HuH-7 (cell line): ENCODE measurements at regions not wholly inside any gene's neighbourhood (a gene's known extent, or its start where the extent isn't known, plus 50 kb on each side); places are given as distances from the start of the nearest gene placed in this dataset.
A peak's percentile ranks its signal among the peaks of the same experiment; 100 is the strongest.
"Not testable (repeated sequence)": the region's sequence is repeated elsewhere in the genome, so short reads cannot be mapped to it uniquely, and the experiment has no call there.

Experiments
- DNase-seq: peaks from one replicate; pipeline ENCODE4 v3.0.0; 2011; ENCODE audit warnings: low spot score

DNA sequence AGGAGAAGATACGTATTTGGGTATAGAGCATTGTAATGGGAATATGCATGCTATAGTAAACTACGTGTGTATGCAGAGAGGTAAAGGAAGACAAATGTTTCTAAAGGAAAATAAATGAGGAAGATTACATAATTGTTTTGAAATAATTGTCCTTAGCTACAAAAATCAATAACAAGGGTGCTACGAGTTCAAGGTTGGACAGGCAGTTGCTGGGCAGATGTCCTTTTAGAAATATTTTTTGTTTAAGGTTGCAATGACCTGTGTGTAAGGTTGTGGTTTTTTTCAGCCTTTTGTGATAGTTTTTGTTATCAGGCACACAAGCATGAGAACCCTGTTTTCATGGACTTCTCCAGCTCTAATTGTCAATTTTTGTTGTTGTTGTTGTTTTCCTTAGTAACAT, 1304.1 kb upstream of the CHAC2 start:
- DNase-seq = no peak

DNA sequence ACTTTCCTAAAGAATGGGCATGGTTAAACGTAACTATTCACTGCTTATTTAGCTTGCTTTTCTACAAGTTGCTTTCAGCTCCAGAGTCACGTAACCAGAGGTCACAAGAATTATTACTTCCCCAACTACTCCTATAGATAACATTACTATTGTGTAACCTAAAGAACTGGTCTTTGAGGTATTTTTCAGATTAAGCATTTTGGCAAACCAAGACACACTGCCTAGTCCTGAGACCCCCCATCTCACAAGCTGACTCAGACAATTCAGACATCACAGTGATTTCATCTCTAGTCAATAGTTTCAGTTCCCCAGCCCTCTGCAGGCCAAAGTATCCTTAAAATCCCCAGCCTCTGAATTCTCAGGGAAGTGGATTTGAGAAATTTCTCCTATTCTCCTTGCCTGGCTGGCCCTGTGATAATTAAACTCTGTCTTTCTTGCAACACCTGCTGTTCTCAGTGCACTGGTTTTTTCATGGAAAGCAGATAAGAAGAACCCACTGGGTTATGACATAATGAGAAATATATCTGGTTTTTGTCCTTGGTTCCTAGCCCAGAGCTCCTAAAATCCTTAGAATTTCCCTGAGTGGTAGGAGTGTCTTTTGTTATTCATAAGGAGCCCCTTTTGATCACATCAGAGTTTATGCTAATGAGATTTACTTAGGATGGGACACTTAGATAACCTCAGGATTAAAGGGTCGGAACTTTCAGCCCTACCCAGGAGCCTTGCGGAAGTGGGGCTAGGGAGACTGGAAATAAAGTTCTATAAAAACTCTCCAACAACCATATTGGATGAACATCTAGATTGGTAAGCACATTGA, 1310.8 kb upstream of the CHAC2 start:
- DNase-seq = peak; percentile 2

DNA sequence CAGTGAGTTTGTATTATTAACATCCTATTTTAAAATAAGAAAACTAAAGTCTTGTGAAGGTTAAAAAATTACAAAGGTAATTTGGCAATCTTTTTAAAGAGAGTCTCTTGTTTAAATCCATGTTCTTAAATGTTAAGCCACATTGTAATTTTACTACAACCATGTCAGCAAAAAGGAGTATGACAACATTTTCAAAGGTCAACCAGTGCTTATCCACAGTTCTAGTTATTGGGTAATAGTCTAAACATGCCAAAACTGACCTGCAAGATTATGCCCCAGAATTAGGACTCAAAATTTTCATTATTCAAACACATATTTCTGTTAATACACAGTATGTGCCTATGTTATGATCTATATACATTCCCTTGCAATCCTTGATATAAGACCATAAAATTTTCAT, 1312.6 kb upstream of the CHAC2 start:
- DNase-seq = peak; percentile 4

DNA sequence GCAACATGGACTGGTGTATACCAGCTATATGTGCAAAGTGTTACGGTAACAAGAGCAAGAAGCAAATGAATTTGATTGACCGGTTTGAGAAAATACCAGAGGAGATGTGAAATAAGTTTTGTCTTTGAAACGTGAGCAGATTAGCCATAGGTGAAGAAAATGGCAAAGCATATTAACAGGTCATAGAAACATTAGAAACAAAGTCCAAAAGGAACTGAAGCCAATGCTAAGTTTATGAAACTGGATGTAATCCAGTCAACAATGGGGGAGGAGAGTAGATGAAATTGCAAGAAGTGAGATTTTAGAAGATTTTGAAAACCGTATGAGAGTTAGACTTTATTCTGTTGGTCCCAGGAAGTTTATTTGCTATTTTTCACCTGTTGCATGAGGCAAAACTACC, 1315.4 kb upstream of the CHAC2 start:
- no peak for DNase-seq

DNA sequence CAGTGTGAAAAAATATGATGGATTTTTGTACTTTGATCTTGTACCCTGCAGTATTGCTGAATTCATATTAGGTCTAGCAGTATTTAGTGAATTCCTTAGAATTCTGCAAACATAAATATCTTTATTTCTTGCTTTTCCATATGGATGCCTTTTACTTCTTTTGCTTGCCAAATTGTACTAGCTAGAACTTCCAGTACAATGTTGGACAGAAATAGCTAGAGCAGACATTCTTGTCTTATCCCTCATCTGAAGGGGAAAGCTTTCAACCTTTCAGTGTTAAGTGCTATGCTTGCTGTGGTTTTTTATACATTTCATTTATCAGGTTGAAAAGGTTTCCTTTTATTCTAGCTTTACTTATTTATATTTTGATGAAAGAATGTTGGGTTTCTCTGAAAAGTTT, 1321.9 kb upstream of the CHAC2 start:
- no peak for DNase-seq

DNA sequence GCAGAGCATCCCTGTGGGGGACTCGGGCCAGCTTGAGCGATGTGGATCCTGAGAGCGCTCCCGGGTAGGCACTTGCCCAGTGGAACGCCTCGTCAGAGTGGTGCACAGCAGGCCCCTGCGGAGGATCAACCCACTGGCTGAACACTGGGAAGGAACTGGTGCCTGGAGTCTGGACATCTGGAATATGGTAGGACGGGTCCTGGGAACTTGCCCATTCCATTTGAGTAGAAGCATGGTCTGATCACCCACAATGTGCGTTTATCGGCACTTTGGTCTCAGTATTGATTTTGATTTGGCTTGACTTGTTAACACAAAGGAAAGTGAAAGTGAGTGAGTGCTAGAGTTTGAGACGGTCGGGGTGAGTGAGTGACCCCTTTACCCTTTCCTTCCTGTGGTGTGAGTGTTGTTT, 1336.2 kb upstream of the CHAC2 start:
- DNase-seq = no peak

DNA sequence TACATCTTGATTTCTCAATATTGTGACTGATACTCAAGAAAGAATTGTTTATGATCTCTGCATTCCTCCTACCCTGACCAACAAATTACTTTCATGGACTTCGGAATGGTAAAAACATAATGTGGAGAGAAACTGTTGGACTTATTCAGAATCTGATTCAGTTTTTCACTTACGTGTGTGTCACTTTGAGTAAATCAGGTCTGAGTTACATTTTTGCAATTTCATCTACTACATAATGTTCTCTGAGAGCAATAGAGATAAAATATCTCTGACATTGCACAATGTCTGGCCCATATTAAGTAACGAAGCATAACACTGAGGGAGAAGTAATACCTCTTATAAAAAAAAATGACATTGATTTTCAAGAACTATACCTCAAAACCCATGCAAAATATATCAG, 1337.9 kb upstream of the CHAC2 start:
- DNase-seq = no peak

DNA sequence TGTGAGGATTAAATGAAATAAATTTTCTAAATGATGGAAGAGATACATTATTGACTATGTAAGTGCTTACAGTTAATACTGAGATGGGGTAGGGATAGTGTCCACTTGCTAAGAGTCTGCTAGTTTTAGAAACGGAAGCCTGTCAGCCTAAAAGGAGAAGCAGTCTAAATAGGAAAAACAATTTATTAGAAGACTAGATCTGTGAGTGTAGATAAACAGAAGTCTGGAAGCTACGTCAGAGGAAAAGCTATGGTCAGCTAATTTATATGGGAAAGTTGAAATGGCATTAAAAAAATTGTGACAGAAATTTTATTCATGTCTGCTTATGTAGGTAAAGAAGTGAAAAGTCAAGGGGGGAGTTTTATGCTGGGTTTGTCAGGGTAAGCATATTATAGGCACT, 1338.4 kb upstream of the CHAC2 start:
- no peak for DNase-seq

DNA sequence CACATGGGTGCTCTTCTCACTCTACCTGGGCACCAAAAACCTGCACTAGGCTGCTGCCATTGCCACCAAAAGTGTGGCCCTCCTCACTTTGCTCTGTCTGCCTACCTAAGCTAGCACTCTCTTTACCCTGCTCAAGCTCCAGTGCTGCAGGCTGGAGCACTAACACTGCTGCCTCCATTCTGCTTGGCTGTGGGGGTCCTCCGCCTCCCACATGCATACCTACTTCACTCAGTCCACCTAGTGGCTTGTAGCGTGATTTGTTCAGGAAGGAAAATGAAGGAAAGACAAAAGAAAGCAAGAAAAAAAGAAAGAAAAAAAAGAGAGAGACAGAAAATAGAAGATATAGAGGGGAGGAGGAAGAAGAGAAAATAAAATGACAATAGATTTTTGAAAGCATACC, 1339.4 kb upstream of the CHAC2 start:
- DNase-seq = no peak

DNA sequence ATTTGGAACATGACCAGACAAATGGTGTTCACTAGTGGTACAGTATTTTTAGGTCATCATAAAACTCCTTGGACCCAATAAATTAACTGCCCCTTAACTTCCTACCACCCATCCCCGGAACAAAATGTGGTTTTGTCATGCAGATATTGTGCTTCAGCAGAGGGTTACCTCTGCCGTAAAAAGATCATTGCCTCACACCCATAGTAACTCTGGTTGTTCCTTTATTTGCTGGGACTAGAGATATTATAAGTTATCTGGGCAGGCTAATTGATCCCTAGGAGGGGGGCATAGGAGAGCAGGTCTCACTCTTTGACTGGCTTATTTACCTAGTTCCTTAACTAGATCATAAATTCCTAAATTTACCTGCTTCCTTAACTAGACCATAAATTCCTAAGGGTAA, 1343.9 kb upstream of the CHAC2 start:
- no peak for DNase-seq

DNA sequence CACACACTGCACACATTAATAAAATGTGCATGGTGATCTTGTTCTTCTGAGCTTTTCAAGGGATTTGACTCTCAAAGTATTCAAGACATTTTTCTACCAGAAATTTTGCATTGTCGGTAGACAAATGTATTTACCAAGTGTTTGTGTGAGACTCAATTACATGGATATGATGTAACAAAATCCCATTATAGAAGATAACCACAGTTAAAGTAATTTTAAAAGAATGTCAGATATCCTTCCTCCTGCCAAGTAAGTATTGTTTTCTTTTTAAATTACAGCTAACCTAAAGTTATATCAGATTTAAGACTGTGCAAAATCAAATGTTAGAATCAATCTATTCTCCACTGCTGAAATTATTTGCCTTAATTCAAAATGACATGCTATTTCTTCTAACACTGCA, 1344.5 kb upstream of the CHAC2 start:
- DNase-seq = no peak

DNA sequence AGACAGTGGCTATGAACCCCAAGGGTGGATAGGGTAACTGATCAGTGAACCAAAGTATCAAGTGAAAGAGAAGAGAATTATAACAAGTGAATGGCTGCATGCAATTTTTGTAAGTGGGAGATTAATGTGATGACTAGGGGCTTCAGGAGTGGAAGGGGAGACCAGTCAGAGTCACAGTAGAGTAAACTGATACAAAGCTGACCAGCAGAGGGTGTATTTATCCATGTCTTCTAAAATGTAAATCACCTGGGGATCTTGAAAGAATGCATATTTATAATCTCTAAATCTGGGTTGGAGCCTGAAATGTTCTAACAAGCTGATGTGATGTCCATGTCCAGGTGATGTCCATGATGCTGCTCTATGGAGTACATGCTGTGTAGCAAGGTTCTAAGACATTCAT, 1351.3 kb upstream of the CHAC2 start:
- no peak for DNase-seq

DNA sequence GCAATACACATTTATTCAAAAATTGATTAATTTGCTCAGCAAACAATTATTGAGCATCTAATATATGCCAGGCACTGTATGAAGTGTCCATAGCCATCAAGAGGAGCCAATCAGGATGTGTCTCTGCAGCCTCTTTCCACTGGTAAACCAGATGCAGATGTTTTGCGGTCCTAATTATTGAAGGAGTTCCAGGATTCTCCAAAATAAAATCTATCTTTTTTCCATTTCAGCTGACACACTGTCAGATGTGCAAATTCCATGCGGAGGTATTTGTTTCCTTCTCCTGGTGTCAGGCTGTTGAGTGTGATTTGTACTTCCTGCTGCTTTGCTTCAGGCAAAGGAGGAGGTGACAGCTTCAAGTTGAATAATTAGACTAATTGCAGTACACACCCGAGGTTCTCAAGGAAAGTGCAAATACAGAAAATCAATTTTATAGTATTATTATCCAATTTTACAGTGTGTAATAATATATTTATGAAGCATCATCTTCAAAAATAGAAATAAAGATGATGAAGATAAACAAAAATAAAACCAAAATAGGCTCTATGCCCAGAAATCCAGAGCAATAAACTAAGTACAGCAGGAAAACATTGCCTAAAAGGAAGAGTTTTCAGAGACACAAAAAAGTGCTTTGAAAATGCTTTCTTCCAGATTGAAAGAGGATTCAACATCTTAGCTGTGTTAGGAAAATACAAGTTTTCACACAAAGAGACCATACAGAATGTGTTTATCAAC, 1352.9 kb upstream of the CHAC2 start:
- DNase-seq = no peak

DNA sequence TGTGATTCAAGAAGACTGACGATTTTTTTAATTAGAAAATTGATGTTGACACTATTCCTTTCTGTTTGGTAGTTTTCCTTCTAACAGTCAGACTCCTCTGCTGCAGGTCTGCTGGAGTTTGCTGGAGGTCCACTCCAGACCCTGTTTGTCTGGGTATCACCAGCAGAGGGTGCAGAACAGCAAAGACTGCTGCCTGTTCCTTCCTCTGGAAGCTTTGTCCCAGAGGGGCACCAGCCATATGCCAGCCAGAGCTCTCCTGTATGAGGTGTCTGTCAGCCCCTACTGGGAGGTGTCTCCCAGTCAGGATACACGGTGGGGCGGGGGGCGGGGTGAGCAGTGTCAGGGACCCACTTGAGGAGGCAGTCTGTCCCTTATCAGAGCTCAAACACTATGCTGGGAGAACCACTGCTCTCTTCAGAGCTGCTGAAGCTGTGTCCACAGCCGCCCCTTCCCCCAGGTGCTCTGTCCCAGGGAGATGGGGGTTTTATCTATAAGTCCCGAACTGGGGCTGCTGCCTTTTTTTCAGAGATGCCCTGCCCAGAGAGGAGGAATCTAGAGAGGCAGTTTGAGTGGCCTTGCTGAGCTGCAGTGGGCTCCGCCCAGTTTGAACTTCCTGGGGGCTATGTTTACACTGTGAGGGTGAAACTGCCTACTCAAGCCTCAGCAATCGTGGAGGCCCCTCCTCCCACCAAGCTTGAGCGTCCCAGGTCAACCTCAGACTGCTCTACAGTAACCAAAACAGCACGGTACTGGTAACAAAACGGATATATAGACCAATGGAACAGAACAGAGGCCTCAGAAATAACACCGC, 1358.1 kb upstream of the CHAC2 start:
- DNase-seq = not testable (repeated sequence)

DNA sequence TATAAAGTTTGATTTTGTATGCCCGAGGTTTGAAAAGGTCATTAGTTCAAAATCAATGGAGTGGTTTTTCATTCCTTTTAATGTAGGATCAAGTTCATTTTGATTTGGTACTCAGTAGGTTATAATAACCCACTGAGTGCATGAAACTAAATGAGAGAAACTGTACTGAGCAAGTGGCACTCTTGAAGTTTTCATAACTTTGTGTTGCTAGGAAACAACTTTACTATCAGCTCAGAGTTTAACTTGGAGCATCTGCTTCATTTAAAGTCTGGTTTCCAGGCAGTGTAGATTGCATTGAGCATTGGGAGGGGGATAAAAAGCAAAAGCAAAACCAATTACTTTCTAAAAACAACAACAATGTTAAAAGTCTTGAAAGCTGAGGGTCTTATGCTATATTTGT, 1361.6 kb upstream of the CHAC2 start:
- no peak for DNase-seq

DNA sequence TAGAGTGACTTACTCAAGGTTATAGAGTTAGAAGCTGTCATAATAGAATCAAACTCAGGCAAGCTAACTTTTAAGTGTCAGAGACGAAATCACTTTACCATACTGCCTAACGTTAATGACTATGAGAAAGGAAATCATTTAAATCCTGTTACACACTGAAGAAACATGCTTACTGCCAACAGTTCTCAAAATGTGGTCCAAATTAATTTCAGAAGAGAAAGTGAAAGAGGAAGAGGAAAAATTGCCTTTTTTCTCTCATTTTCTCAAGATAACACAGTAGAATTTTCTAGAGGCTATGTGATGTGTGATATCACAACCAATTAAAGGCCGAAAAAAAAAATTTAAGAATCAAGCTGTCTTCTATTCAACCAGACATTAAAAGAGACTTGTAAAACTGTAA, 1362.7 kb upstream of the CHAC2 start:
- no peak for DNase-seq

DNA sequence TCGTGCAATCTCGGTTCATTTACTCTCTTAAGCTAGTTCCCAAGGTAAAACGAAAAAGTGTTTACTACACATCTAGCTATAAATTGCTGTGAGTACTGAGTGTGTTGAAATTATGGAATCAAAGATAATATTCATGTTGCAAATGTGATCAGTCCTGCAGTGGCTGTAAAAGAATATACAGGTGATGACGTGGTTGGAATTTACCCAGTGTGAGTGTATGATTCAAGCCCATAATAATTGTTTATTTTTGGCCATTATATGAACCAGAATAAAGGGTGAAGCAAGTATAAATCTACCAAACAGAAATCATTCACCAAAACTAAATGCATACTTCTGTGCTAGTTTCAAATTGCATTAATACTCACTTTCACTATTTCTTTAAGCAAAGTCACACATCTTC, 1363.6 kb upstream of the CHAC2 start:
- no peak for DNase-seq

DNA sequence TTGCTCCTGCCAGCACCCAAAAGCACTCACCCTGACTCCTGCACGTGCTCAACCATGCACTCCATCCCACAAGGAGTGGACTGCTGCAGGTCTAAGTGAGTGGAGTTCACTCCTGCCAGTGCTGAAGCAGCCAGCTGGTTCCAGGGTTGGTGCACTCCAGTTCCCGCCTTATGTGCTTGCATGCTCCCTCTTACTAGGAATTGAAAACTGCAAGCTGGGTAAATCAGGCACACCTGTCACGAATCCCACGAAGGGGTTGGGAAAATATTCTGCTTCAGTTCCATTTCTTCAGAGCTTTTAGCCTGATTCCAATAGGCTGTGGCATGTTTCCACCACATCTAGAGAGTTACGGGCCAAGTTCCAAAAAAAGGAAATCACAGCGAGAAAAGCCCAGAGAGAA, 1365.5 kb upstream of the CHAC2 start:
- no peak for DNase-seq

DNA sequence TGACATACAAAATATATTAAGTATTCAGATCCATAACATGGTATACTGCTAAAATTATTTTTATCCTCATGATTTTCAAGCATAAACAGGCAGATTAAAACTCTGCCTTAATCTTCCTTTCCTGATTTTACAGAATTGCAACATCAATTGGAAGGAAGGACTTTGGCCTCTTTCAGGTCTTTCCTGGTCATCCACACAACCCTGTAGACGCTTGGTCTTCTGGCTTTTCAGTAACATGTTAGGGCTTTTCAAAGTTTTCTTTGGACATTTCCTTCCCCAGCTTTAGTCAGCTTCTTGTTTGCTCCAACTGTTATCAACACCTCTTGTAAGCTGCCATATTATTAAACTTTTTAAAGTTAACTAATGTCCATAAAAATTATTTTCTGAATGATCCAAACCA, 1364.9 kb upstream of the NRXN1 start:
- DNase-seq = no peak

DNA sequence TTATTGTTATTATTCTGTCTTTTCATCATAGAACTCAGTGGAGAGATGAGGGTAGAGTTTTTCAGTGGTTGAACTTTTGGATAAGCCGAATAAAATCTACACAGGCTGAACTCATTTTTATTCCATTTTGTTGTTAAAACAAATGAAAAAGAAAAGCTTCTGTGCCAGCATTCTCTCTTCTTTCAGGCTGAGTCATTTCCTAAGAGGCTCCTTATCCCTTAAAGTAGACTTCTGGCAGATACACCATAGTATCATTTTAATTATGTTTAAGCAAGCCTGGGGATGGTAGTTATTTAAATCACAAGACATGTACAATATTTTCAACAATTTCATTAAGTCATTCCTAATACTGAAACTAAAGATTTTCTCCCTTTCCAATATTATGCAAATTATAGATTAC, 1364.0 kb upstream of the NRXN1 start:
- DNase-seq = no peak

DNA sequence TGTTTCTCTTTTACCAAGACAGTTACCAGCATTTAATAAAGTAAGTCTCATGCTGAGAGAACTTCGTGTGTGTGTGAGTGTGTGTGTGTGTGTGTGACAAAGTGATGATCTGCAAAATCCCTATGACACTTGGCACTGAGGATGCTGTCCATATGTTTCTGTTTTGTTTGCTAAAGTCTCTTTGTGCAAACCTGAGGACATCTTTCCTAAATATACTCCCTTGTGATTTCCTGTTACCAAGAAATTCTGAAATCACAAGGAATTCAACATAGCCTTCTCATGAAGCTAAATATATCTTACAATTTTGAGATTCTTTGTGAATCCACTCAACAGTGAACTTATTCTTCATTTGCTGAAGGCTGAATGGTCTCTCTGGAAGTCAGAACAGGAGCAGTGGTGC, 1359.7 kb upstream of the NRXN1 start:
- no peak for DNase-seq

DNA sequence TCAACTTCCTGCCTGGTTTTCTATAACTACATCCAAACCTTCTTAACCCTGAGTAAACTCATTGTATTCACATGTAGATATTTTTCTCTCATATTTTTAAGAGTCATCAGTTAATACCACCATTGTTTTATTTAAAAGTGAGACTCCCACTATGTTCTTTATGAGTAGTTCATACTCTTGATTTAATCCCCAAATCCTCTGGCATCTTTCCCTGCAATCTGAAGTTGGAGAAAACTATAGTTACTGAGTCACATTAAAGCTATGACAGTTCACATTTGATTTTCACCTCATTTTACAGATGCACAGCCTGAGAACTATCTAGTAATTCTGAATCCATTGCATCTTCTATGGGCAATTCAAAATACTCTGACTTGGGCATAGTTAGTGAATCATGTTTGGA, 1358.7 kb upstream of the NRXN1 start:
- no peak for DNase-seq
